Natural killer cell treated with Interleukin-12 subunit alpha and Interleukin-12 subunit beta and Interleukin-15 and Interleukin-18, amount 100 ng/mL, for 72 hours (primary cell): ENCODE measurements at regions not wholly inside any gene's neighbourhood (a gene's known extent, or its start where the extent isn't known, plus 50 kb on each side); places are given as distances from the start of the nearest gene placed in this dataset.
"Not testable (repeated sequence)": the region's sequence is repeated elsewhere in the genome, so short reads cannot be mapped to it uniquely, and the experiment has no call there.

ENCODE experiments used
- ATAC-seq, 2 donors: fragments of 150-1000 bp; cut with Tn5 transposase in 1 of 2; sonication (Bioruptor Pico), chemical (Tn5 transposase) in 1 of 2; 2 replicates each; pipeline ENCODE4 v1.10.0; 2021
- DNase-seq: peaks from one replicate; pipeline ENCODE4 v3.0.0; 2022; ENCODE audit warnings: low spot score
- H3K27ac Mint-ChIP-seq, 2 donors: 1 replicate in 1 of 2; 2 replicates in 1 of 2; pipeline ENCODE4 v1.8.0; 2022; ENCODE audit warnings: mixed read lengths in 2 of 2, mild to moderate bottlenecking in 1 of 2, moderate library complexity in 1 of 2
- H3K27me3 Mint-ChIP-seq, 2 donors: 1 replicate in 1 of 2; 2 replicates in 1 of 2; pipeline ENCODE4 v1.8.0; 2022; ENCODE audit warnings: mixed read lengths in 2 of 2
- H3K36me3 Mint-ChIP-seq: one replicate; pipeline ENCODE4 v1.8.0; 2022; ENCODE audit warnings: mixed read lengths
- H3K4me1 Mint-ChIP-seq, 2 donors: 1 replicate in 1 of 2; 2 replicates in 1 of 2; pipeline ENCODE4 v1.8.0; 2022; ENCODE audit warnings: low read depth in 2 of 2, mixed read lengths in 2 of 2, mild to moderate bottlenecking in 1 of 2
- H3K4me3 Mint-ChIP-seq: one replicate; pipeline ENCODE4 v1.8.0; 2022; ENCODE audit warnings: mixed read lengths
- H3K9me3 Mint-ChIP-seq: 2 replicates; pipeline ENCODE4 v1.8.0; 2022; ENCODE audit warnings: mixed read lengths

DNA sequence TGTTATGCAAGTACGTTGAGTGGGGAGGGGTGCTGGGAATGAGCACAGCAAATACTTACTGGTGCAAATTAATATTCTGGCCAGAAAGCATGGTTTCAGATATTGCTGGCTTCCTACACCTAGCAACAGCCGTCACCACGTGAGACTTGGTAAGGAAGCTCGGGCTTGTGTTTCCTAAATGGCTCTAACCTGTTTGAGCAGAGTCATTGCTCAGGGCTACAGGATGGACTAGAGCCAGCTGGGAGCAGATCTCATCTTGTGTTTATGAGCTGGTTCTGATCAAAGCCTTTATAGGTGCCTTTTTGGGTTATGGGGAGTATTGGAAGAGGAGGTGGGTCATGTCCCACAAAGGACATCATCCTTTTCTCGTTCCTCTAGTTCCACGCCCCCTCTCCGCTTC is 200.3 kb downstream of the BUB3 start:
- Mint-ChIP-seq H3K27me3 (peaks cover 0 to 11% of the 10 kb centered on the region in 2 donors), H3K27ac (no peak overlapping the region), H3K4me1 (no peaks in the 10 kb centered on the region), H3K36me3 (no peaks in the 10 kb centered on the region), H3K9me3 (no peaks in the 10 kb centered on the region), H3K4me3 (no peak overlapping the region)
- ATAC-seq (no peak), DNase-seq (no peak)

DNA sequence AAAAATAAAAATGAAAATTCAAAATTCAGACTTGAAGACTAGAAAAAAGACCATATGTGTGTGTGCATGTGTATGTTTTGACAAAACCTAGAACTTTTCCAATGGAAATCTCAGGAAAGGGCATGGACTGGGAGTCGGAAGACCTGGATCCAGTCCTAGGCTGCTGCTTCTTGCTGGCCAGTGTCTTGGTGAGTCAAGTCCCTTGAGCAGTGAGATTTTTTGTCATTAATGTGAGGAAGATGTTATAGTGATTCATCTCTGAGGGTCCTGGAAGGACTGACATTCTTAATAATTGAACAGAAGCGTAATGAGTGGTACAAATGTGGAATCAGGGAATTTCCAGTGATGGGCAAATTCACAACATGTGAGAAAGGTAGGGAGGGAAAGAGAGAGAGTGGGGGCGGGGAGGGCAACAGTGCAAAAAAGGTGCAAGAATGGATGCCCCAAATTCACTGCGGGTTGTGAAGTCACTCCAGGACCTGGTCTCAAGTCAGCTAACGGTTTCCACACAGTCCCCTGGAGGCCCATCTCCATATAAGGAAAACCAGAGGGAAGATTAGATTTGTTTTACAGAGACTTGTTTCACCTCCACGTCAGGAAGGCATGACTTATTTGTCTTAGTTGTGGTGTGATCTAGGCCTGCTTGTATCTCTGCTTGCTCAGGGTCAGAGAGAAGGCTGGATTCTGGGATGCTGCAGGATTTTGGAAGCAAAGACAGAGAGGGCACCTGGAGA is 201.7 kb downstream of the BUB3 start:
- Mint-ChIP-seq H3K36me3 (no peaks in the 10 kb centered on the region), H3K27me3 (peaks cover 0 to 11% of the 10 kb centered on the region in 2 donors)

DNA sequence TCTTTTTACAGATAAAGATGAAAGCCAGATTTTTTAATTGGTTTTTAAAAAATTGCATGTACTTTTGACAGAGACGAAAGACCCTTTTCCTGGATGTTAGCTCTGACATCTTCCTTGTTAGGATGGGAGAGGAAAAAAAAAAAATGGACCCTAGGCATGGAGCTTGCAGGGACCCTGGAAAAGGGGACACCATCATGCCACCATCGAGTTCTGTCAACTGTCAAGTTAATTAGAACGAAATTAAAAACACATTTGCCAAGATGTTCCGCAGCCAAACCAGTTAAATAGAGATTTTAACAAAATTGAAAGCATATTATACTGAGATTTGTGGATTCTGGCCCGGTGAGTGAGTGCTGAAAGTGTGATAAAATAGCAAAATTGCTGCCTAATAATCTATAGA is 202.6 kb downstream of the BUB3 start:
- H3K9me3 Mint-ChIP-seq: no peaks in the 10 kb centered on the region
- no peaks in the 10 kb centered on the region for H3K4me1 Mint-ChIP-seq
- no peak overlapping the region for H3K27ac Mint-ChIP-seq
- DNase-seq: no peak
- no peak overlapping the region for H3K4me3 Mint-ChIP-seq
- peaks cover 0 to 11% of the 10 kb centered on the region in 2 donors for H3K27me3 Mint-ChIP-seq
- H3K36me3 Mint-ChIP-seq: no peaks in the 10 kb centered on the region
- ATAC-seq: no peak

More for the DNA sequence above, 201.7 kb downstream of the BUB3 start:
- no peak overlapping the region for H3K4me3 Mint-ChIP-seq
- H3K4me1 Mint-ChIP-seq: no peaks in the 10 kb centered on the region
- no peak overlapping the region for H3K27ac Mint-ChIP-seq
- H3K9me3 Mint-ChIP-seq: no peaks in the 10 kb centered on the region
- ATAC-seq (no peak), DNase-seq (no peak)

- Mint-ChIP-seq H3K27me3 (peaks cover 0 to 11% of the 10 kb centered on the region in 2 donors), H3K9me3 (no peaks in the 10 kb centered on the region), H3K4me3 (no peak overlapping the region), H3K27ac (no peak overlapping the region), H3K4me1 (no peaks in the 10 kb centered on the region), H3K36me3 (no peaks in the 10 kb centered on the region)
- ATAC-seq (no peak), DNase-seq (no peak)
These were observed 203.3 kb downstream of the BUB3 start for GRCh38 chr10:123357421-123357930.

DNA sequence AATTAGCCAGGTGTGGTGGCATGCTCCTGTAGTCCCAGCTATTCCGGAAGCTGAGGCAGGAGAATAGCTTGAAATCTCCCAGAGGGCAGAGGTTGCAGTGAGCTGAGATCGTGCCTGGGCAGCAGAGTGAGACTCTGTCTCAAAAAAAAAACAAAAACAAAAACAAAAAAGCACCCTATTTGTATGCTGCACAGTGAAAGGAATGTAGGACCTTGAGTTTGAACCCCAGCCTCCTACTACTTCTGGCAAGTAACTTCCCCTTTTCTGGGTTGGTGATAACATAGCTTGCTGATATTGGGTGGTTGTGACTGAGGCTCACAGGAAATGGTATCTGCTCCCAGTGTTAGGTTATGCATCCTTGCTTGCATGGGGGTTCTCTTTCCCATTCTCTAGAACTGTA is 205.3 kb downstream of the BUB3 start:
- no peak overlapping the region for H3K4me3 Mint-ChIP-seq
- H3K36me3 Mint-ChIP-seq: no peaks in the 10 kb centered on the region
- no peak overlapping the region for H3K27ac Mint-ChIP-seq

GRCh38 chr10:123361832-123362231 is 207.6 kb downstream of the BUB3 start:
- Mint-ChIP-seq H3K27me3 (no peaks in the 10 kb centered on the region), H3K27ac (no peak overlapping the region), H3K4me1 (no peaks in the 10 kb centered on the region), H3K36me3 (no peaks in the 10 kb centered on the region), H3K9me3 (no peaks in the 10 kb centered on the region), H3K4me3 (no peak overlapping the region)
- DNase-seq (no peak), ATAC-seq (peak in 1 of 2 donors; percentile 17)

More for the DNA sequence above, 205.3 kb downstream of the BUB3 start:
- ATAC-seq (no peak), DNase-seq (no peak)
- H3K9me3 Mint-ChIP-seq: no peaks in the 10 kb centered on the region
- no peaks in the 10 kb centered on the region for H3K4me1 Mint-ChIP-seq
- peaks cover 0 to 11% of the 10 kb centered on the region in 2 donors for H3K27me3 Mint-ChIP-seq

DNA sequence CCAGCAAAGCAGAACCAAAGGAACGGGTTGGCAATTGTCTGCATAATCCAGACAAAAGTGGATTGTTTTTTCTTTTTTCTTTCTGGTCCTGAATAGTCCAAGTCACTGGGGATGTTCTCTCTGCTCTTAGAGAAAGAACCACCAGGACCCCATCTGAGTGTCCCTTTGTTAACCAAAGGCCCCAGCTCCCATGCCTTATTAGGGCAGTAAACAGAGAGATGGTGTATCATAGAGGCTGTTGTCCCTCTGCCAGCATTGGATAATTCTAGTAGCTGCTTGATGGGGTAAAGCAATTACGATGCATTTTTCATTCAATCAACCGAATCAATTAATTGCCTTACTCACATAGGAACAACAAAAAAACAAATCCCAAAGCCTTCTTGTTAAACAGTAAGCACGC is 213.0 kb downstream of the BUB3 start:
- ATAC-seq: no peak
- Mint-ChIP-seq H3K4me1 (no peaks in the 10 kb centered on the region), H3K27ac (no peak overlapping the region), H3K4me3 (no peak overlapping the region), H3K27me3 (peaks cover 0 to 11% of the 10 kb centered on the region in 2 donors), H3K36me3 (peaks cover 6% of the 10 kb centered on the region), H3K9me3 (peaks cover 8% of the 10 kb centered on the region)
- no peak for DNase-seq

DNA sequence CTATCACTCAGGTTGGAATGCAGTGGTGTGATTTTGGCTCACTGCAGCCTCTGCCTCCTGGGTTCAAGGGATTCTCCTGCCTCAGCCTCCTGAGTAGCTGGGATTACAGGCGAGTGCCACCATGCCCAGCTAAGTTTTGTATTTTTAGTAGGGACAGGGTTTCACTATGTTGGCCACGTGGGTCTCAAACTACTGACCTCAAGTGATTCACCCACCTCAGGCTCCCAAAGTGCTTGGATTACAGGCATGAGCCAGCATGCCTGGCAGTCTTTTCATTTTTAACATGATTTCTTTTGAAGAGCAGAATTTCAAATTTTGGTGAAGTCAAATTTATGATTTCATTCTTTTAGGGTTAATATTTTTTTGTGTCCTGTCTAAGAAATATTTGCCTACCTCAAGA is 217.4 kb downstream of the BUB3 start:
- H3K9me3 Mint-ChIP-seq, H3K4me1 Mint-ChIP-seq, H3K27ac Mint-ChIP-seq, H3K36me3 Mint-ChIP-seq, DNase-seq, ATAC-seq, H3K4me3 Mint-ChIP-seq: not testable (repeated sequence)
- H3K27me3 Mint-ChIP-seq: peaks cover 0 to 18% of the 10 kb centered on the region in 2 donors

DNA sequence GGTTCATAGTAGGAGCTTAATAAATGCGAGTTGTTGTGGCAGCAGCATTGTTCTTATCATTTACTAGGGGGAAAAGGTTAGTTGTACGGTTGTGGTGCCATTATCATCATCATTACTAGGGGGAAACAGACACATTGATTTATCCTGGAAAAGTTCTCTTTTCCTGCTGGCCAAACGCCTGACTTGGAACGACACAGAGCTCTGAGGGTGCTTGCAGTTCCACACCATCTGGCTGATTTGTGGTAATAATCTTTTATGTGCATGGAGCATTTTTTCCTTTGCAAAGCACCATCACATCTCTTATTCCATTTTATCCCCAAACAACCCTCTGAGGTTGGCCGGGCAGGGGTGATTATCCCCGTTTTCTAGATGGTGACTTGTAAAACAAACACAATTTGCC is 219.4 kb downstream of the BUB3 start:
- ATAC-seq (no peak), DNase-seq (no peak)
- H3K4me3 Mint-ChIP-seq: no peak overlapping the region

DNA sequence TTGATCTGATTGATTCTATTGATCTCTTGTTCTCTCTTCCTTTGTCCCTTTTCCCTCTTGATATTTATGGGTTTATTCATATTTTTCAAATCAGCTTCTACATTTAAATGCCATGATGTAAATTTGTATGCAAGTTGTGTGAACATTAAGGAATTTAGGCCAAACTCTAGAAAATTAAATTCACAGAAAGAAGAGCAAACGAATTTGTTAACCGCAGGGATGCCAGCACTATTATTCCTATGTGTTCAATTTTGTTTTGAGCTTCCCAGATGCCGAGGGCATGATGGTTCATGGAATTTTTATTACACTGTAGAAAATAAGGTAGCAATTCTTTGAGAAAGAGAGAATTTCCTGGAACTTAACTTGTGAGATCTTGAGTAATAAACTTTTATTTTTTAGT is 220.9 kb downstream of the BUB3 start:
- DNase-seq: no peak

More for the DNA sequence above, 219.4 kb downstream of the BUB3 start:
- H3K27ac Mint-ChIP-seq: no peak overlapping the region
- H3K9me3 Mint-ChIP-seq: peaks cover 8% of the 10 kb centered on the region
- H3K4me1 Mint-ChIP-seq: no peaks in the 10 kb centered on the region
- peaks cover 0 to 18% of the 10 kb centered on the region in 2 donors for H3K27me3 Mint-ChIP-seq
- H3K36me3 Mint-ChIP-seq: peaks cover 6% of the 10 kb centered on the region

DNA sequence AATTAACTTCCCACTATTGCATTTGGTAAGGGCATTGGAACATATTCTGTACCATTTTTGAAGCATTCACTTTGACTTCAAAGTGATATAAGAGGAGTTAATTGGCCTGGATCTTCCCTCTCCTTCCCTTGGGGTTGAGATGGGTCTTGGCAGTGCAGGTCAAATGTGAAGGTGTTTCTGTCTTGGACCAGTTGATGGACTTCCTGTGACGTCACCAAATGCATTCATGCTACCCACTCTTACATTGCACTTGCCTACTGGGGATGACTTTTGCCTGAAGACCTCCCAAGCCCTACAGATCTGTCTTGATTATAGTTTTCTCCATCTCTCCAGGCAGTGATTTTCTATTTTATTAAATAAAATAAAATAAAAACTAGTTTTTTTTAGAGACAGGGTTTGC is 221.5 kb downstream of the BUB3 start:
- peaks cover 6% of the 10 kb centered on the region for H3K36me3 Mint-ChIP-seq
- H3K27me3 Mint-ChIP-seq: peaks cover 3 to 13% of the 10 kb centered on the region in 2 donors
- no peaks in the 10 kb centered on the region for H3K9me3 Mint-ChIP-seq
- no peak overlapping the region for H3K4me3 Mint-ChIP-seq
- DNase-seq (no peak), ATAC-seq (no peak)
- no peak overlapping the region for H3K27ac Mint-ChIP-seq
- H3K4me1 Mint-ChIP-seq: peaks cover 0 to 5% of the 10 kb centered on the region in 2 donors

More for the DNA sequence above, 220.9 kb downstream of the BUB3 start:
- ATAC-seq: no peak
- Mint-ChIP-seq H3K9me3 (peaks cover 2% of the 10 kb centered on the region), H3K4me1 (no peaks in the 10 kb centered on the region), H3K27me3 (peaks cover 0 to 13% of the 10 kb centered on the region in 2 donors), H3K36me3 (peaks cover under 1% of the 10 kb centered on the region), H3K4me3 (no peak overlapping the region), H3K27ac (no peak overlapping the region)

DNA sequence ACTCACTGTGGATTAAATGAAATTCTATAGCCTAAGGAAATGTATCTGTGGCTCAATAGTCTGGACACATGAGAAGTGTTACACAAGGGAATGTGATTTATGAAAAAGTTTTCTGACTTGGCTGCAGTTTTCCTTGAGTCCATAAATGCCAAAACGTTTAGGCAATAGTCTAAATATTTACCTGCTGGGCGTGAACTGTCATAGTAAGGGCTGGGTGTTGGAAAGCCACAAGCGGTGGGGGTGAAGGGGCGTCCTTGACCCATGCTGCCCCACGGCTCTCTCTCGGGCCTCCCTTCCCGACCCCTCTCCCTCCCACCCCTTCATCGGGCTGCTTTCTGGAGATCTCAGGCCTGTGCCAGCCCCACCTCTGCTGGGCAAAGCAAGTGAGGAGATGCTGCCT is 223.7 kb downstream of the BUB3 start:
- DNase-seq: no peak
- Mint-ChIP-seq H3K27ac (no peak overlapping the region), H3K9me3 (no peaks in the 10 kb centered on the region), H3K36me3 (peaks cover 6% of the 10 kb centered on the region), H3K4me1 (peaks cover 0 to 5% of the 10 kb centered on the region in 2 donors), H3K4me3 (no peak overlapping the region), H3K27me3 (peaks cover 5 to 8% of the 10 kb centered on the region in 2 donors)
- ATAC-seq: no peak

DNA sequence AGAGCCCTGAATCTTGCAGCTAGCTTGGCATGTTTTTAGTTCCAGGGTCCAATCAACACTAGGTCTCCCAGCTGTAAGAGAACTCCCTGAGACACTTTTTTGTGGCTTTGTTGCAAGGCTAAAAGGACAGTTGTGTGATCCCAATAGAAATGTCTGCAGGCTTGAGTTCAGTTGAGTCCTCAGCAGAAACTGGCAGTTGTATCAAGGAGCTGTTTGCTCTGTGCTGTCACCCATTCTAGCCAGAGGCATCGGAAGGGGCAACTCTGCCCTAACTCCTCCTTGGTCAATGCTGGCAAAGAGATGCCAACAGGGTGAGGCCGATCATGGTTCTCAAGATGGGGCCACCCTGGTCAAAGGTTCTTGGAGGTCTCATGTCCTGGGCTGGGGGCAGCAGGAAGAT is 224.1 kb downstream of the BUB3 start:
- peaks cover 6% of the 10 kb centered on the region for H3K36me3 Mint-ChIP-seq
- no peak overlapping the region for H3K4me3 Mint-ChIP-seq
- no peak for ATAC-seq
- no peak for DNase-seq
- H3K27me3 Mint-ChIP-seq: peaks cover 5 to 8% of the 10 kb centered on the region in 2 donors
- H3K4me1 Mint-ChIP-seq: peaks cover 0 to 5% of the 10 kb centered on the region in 2 donors
- H3K9me3 Mint-ChIP-seq: no peaks in the 10 kb centered on the region
- H3K27ac Mint-ChIP-seq: no peak overlapping the region

DNA sequence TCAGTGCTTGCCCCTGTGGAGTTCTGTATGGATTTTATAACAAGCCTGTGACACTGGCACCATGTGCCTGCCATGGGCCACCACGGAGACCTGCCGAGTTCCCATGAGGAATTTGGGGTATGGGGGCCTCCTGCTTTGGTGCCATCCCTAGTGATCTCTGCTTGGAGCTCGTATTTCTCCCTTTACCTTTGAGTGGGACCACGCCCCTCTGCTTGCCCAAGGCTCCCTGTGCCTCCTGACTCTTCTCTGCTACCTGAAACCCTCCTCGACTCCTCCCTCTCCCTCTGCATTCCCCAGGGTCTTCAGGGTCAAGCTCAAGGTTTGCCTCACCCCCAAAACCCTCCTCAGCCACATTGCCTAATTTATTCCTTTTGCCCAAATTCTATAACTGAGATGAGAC is 225.0 kb downstream of the BUB3 start:
- no peak overlapping the region for H3K4me3 Mint-ChIP-seq
- no peak overlapping the region for H3K27ac Mint-ChIP-seq
- peaks cover 5 to 13% of the 10 kb centered on the region in 2 donors for H3K27me3 Mint-ChIP-seq
- no peaks in the 10 kb centered on the region for H3K9me3 Mint-ChIP-seq
- peak in 1 of 2 donors; percentile 17 for ATAC-seq
- H3K4me1 Mint-ChIP-seq: peaks cover 0 to 5% of the 10 kb centered on the region in 2 donors
- peaks cover 6% of the 10 kb centered on the region for H3K36me3 Mint-ChIP-seq
- no peak for DNase-seq
